NT2/D1 (cell line): ENCODE measurements at regions not wholly inside any gene's neighbourhood (a gene's known extent, or its start where the extent isn't known, plus 50 kb on each side); places are given as distances from the start of the nearest gene placed in this dataset.

Experiments used
- SUZ12 ChIP-seq: IDR thresholded peaks from 2 replicates; pipeline ENCODE4 v1.6.1; 2011; ENCODE audit not compliant: insufficient read length, insufficient read depth; ENCODE audit errors: extremely low read depth
- YY1 ChIP-seq: IDR thresholded peaks from 2 replicates; pipeline ENCODE4 v1.6.1; 2011; ENCODE audit not compliant: insufficient read length, insufficient read depth
- ZNF274 ChIP-seq: IDR thresholded peaks from 2 replicates; pipeline ENCODE4 v1.6.1; 2011; ENCODE audit warnings: mild to moderate bottlenecking, low read depth, low read length

GRCh38 chrX:40895246-40895645 is 159.9 kb upstream of the MED14 start:
- TF ChIP-seq YY1 (no peak), SUZ12 (no peak), ZNF274 (no peak)
